SK-N-SH treated with all-trans-retinoic acid at 6 μM for 48 hours (cell line): ENCODE measurements at regions not wholly inside any gene's neighbourhood (a gene's known extent, or its start where the extent isn't known, plus 50 kb on each side); places are given as distances from the start of the nearest gene placed in this dataset.

Source experiments
- ATAC-seq: fragments of 200-7000 bp; cut with Tn5 transposase; 3 replicates; pipeline ENCODE4 v1.9.1; 2020; ENCODE audit warnings: mild to moderate bottlenecking, moderate library complexity
- ARNTL ChIP-seq: fragments of 450-650 bp; formaldehyde crosslinking; IDR thresholded peaks from 2 replicates; pipeline ENCODE4 v1.5.0; 2020; ENCODE audit warnings: low read depth, mild to moderate bottlenecking, moderate library complexity, borderline replicate concordance
- BACH2 ChIP-seq: fragments of 250-450 bp; sonication (Bioruptor Pico); IDR thresholded peaks from 2 replicates; pipeline ENCODE4 v1.9.0; 2021; ENCODE audit warnings: mild to moderate bottlenecking, borderline replicate concordance
- CREB5 ChIP-seq: fragments of 250-450 bp; sonication (Bioruptor Pico); IDR thresholded peaks from 2 replicates; pipeline ENCODE4 v1.5.1; 2020; ENCODE audit warnings: low read depth, mild to moderate bottlenecking, moderate library complexity
- CSDC2 ChIP-seq: fragments of 250-450 bp; sonication (Bioruptor Pico); IDR thresholded peaks from 2 replicates; pipeline ENCODE4 v1.5.0; 2020; ENCODE audit warnings: mild to moderate bottlenecking, moderate library complexity
- ESRRG ChIP-seq: fragments of 250-450 bp; sonication (Bioruptor Pico); IDR thresholded peaks from 2 replicates; pipeline ENCODE4 v1.6.1; 2021; ENCODE audit warnings: mild to moderate bottlenecking
- GLIS3 ChIP-seq: fragments of 250-450 bp; sonication (Bioruptor Pico); IDR thresholded peaks from 2 replicates; pipeline ENCODE4 v1.5.0; 2020; ENCODE audit warnings: mild to moderate bottlenecking, moderate library complexity
- ISL1 ChIP-seq: fragments of 250-450 bp; sonication (Bioruptor Pico); IDR thresholded peaks from 2 replicates; pipeline ENCODE4 v2.1.2; 2022; ENCODE audit warnings: mild to moderate bottlenecking, moderate library complexity
- OSR1 ChIP-seq: fragments of 250-450 bp; sonication (Bioruptor Pico); IDR thresholded peaks from 2 replicates; pipeline ENCODE4 v1.8.0; 2022; ENCODE audit warnings: moderate library complexity, mild to moderate bottlenecking, inconsistent platforms
- PATZ1 ChIP-seq: fragments of 250-450 bp; sonication (Bioruptor Pico); IDR thresholded peaks from 2 replicates; pipeline ENCODE4 v1.8.0; 2020; ENCODE audit warnings: mild to moderate bottlenecking, moderate library complexity, borderline replicate concordance
- PPARA ChIP-seq: fragments of 250-450 bp; sonication (Bioruptor Pico); IDR thresholded peaks from 2 replicates; pipeline ENCODE4 v1.5.0; 2020; ENCODE audit warnings: mild to moderate bottlenecking, borderline replicate concordance
- RARB ChIP-seq: fragments of 250-450 bp; sonication (Bioruptor Pico); IDR thresholded peaks from 2 replicates; pipeline ENCODE4 v1.8.0; 2021; ENCODE audit warnings: mild to moderate bottlenecking, moderate library complexity
- SNAI2 ChIP-seq: fragments of 250-450 bp; sonication (Bioruptor Pico); IDR thresholded peaks from 2 replicates; pipeline ENCODE4 v1.5.0; 2020; ENCODE audit warnings: mild to moderate bottlenecking, moderate library complexity
- TCF4 ChIP-seq: fragments of 250-450 bp; sonication (Bioruptor Pico); IDR thresholded peaks from 2 replicates; pipeline ENCODE4 v1.8.0; 2021; ENCODE audit warnings: mild to moderate bottlenecking, moderate library complexity, borderline replicate concordance
- TOX ChIP-seq: fragments of 250-450 bp; sonication (Bioruptor Pico); IDR thresholded peaks from 2 replicates; pipeline ENCODE4 v1.8.0; 2021; ENCODE audit warnings: mild to moderate bottlenecking, moderate library complexity, borderline replicate concordance
- TSHZ2 ChIP-seq: fragments of 250-450 bp; sonication (Bioruptor Pico); IDR thresholded peaks from 2 replicates; pipeline ENCODE4 v1.5.0; 2020; ENCODE audit warnings: mild to moderate bottlenecking, moderate library complexity
- ZC3H10 ChIP-seq: fragments of 250-450 bp; sonication (Bioruptor Pico); IDR thresholded peaks from 2 replicates; pipeline ENCODE4 v1.5.1; 2021; ENCODE audit warnings: mild to moderate bottlenecking, moderate library complexity
- ZFP30 ChIP-seq: fragments of 450-650 bp; formaldehyde crosslinking; IDR thresholded peaks from 2 replicates; pipeline ENCODE4 v1.5.0; 2022; ENCODE audit warnings: mild to moderate bottlenecking, moderate library complexity
- ZNF565 ChIP-seq: fragments of 450-650 bp; formaldehyde crosslinking; conservative IDR thresholded peaks from 2 replicates; pipeline ENCODE4 v1.5.0; 2020; ENCODE audit warnings: low read depth, mild to moderate bottlenecking, moderate library complexity
- ZNF70 ChIP-seq: fragments of 450-650 bp; formaldehyde crosslinking; IDR thresholded peaks from 2 replicates; pipeline ENCODE4 v1.5.0; 2020; ENCODE audit warnings: mild to moderate bottlenecking, moderate library complexity
- ZNF8 ChIP-seq: fragments of 450-650 bp; formaldehyde crosslinking; IDR thresholded peaks from 2 replicates; pipeline ENCODE4 v1.5.0; 2020; ENCODE audit warnings: mild to moderate bottlenecking, moderate library complexity
- TF ChIP-seq, protein P1 (sequence below): fragments of 250-450 bp; sonication (Bioruptor Pico); IDR thresholded peaks from 2 replicates; pipeline ENCODE4 v1.8.0; 2021; ENCODE audit warnings: low read depth, mild to moderate bottlenecking, moderate library complexity, borderline replicate concordance
- TF ChIP-seq, protein P2 (sequence below): fragments of 250-450 bp; sonication (Bioruptor Pico); IDR thresholded peaks from 2 replicates; pipeline ENCODE4 v1.5.1; 2021; ENCODE audit warnings: mild to moderate bottlenecking, moderate library complexity

GRCh38 chr7:142501434-142501833 is 243.6 kb upstream of the PRSS58 start (continued):
- TF ChIP-seq TSHZ2 (no peak), TOX (no peak)

DNA sequence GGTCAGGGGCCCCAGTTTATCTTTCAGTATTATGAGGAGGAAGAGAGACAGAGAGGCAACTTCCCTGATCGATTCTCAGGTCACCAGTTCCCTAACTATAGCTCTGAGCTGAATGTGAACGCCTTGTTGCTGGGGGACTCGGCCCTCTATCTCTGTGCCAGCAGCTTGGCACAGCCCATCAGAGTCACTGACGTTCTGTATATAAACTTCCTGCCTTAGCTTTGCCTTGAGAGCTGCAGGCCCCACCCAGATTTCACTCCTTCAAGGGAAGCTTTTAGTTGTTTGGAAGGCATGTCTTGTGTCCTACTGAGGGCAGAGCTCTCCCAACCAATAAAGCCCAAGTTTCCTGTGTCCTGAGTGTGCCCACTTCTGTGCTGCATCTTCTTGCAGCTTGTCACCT is 242.5 kb upstream of the PRSS58 start:
- TF ChIP-seq ZNF565 = no peak
- TF ChIP-seq ISL1 (CRISPR knock-in tag) = no peak
- no peak for TF ChIP-seq PATZ1
- TF ChIP-seq ARNTL (CRISPR knock-in tag) = no peak
- no peak for TF ChIP-seq PPARA (CRISPR knock-in tag)
- no peak for TF ChIP-seq TCF4 (CRISPR knock-in tag)
- no peak for TF ChIP-seq GLIS3
- TF ChIP-seq OSR1 (CRISPR knock-in tag) = no peak
- TF ChIP-seq ZC3H10 (CRISPR knock-in tag) = no peak
- TF ChIP-seq, protein P1, sequence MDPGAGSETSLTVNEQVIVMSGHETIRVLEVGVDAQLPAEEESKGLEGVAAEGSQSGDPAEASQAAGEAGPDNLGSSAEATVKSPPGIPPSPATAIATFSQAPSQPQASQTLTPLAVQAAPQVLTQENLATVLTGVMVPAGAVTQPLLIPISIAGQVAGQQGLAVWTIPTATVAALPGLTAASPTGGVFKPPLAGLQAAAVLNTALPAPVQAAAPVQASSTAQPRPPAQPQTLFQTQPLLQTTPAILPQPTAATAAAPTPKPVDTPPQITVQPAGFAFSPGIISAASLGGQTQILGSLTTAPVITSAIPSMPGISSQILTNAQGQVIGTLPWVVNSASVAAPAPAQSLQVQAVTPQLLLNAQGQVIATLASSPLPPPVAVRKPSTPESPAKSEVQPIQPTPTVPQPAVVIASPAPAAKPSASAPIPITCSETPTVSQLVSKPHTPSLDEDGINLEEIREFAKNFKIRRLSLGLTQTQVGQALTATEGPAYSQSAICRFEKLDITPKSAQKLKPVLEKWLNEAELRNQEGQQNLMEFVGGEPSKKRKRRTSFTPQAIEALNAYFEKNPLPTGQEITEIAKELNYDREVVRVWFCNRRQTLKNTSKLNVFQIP (CRISPR knock-in tag) = no peak
- TF ChIP-seq TOX = no peak
- TF ChIP-seq RARB = no peak
- no peak for TF ChIP-seq ZNF8
- TF ChIP-seq SNAI2 (CRISPR knock-in tag) = no peak
- ATAC-seq = no peak

DNA sequence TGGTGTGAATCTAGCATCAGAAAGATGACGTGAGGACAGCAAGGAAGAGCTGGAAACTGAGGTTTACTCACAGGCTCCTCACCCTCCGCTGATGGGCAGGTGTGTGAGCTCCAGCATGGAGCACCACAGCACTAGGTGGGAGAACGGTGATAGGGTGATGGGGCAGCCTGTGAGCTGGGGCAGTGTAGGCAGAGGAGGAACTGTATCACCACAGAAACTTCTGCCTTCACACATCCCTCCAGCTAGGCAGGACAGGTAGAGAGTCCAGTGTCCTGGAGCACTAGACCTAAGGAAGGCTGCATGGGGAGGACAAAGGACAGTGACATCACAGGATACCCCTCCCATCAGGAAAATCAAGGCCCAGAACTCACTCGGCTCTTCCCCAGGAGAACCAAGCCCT is 241.8 kb upstream of the PRSS58 start:
- TF ChIP-seq OSR1 (CRISPR knock-in tag) (no peak), ESRRG (no peak), ARNTL (CRISPR knock-in tag) (no peak), CSDC2 (CRISPR knock-in tag) (no peak), SNAI2 (CRISPR knock-in tag) (no peak), ISL1 (CRISPR knock-in tag) (no peak), CREB5 (CRISPR knock-in tag) (no peak), ZNF565 (no peak), ZFP30 (no peak), ZC3H10 (CRISPR knock-in tag) (no peak), BACH2 (no peak), ZNF70 (CRISPR knock-in tag) (no peak)
- TF ChIP-seq, protein P1 (CRISPR knock-in tag) = no peak
- TF ChIP-seq, protein P2, sequence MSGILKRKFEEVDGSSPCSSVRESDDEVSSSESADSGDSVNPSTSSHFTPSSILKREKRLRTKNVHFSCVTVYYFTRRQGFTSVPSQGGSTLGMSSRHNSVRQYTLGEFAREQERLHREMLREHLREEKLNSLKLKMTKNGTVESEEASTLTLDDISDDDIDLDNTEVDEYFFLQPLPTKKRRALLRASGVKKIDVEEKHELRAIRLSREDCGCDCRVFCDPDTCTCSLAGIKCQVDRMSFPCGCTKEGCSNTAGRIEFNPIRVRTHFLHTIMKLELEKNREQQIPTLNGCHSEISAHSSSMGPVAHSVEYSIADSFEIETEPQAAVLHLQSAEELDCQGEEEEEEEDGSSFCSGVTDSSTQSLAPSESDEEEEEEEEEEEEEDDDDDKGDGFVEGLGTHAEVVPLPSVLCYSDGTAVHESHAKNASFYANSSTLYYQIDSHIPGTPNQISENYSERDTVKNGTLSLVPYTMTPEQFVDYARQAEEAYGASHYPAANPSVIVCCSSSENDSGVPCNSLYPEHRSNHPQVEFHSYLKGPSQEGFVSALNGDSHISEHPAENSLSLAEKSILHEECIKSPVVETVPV (CRISPR knock-in tag) = no peak
- ATAC-seq = no peak
